ENCODE measurements at regions not wholly inside any gene's neighbourhood (a gene's known extent, or its start where the extent isn't known, plus 50 kb on each side); places are given as distances from the start of the nearest gene placed in this dataset.

DNA sequence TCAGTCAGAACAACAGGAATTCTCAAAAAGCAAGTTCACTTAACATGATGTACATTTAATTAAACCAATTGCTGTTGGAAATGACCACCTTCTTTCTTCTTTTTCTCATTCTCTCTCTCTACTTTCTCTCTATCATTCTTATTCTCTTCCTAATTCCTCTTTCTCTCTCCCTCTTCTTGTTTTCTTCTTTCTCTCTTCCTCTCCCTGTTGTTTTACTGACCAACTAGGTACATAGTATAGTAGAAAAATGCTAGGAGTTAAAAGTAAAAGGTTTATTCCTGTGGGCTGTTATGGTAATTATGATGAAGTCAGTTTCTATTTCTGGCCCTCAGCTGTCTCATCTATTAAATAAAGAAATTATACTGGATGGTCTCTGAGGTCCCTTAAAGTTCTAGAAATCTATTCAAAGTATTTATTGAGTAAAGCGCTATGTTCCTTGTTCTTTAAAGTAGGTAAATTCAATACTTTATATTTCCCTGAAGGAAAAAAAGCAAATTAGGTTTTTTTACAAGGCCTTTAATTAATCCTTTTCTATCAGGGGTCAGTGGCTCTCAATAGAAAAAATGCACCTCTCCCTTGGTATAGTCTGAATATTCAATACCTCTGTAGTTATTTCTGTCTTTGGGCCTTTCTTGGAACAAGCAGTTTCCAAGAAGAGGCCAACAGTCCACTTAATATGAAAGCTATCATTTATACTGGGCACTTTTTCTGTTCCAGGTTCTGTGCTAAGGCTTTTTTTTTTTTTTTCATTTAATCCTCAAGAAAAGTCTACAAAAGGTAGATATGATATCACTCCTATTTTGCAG lies 102.3 kb upstream of the SLC30A5 start:
- TF ChIP-seq, protein P1, sequence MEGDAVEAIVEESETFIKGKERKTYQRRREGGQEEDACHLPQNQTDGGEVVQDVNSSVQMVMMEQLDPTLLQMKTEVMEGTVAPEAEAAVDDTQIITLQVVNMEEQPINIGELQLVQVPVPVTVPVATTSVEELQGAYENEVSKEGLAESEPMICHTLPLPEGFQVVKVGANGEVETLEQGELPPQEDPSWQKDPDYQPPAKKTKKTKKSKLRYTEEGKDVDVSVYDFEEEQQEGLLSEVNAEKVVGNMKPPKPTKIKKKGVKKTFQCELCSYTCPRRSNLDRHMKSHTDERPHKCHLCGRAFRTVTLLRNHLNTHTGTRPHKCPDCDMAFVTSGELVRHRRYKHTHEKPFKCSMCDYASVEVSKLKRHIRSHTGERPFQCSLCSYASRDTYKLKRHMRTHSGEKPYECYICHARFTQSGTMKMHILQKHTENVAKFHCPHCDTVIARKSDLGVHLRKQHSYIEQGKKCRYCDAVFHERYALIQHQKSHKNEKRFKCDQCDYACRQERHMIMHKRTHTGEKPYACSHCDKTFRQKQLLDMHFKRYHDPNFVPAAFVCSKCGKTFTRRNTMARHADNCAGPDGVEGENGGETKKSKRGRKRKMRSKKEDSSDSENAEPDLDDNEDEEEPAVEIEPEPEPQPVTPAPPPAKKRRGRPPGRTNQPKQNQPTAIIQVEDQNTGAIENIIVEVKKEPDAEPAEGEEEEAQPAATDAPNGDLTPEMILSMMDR (IDR thresholded peaks at IDR 0.05 in 8 of 11, conservative IDR thresholded peaks at IDR 0.05 in 3 of 11): no peak
- TF ChIP-seq POLR2AphosphoS5 (IDR thresholded peaks at IDR 0.05) (no peak), POLR2A (IDR thresholded peaks at IDR 0.05) (no peak)
